Calu3 (cell line): ENCODE measurements at regions not wholly inside any gene's neighbourhood (a gene's known extent, or its start where the extent isn't known, plus 50 kb on each side); places are given as distances from the start of the nearest gene placed in this dataset.

Experiments used
- BruUV-seq: library from RNA; stranded (reverse); fragments of 400-500 nt; replicated peaks from 2 replicates; lab custom pipeline; 2021; lab: Mats Ljungman, UMichigan
- CTCF ChIA-PET: fragments of 300-600 bp; sonication (Branson Sonifier 250); formaldehyde crosslinking; loops from one replicate; lab custom pipeline; 2022; ENCODE audit warnings: antibody characterized with exemption; lab: Charles Lee
- DNase-seq: peaks from one replicate; pipeline ENCODE4 v3.0.0; 2022
- H3K27ac Mint-ChIP-seq: one replicate; pipeline ENCODE4 v1.8.0; 2022; ENCODE audit warnings: mixed read lengths; ENCODE audit not compliant: unreplicated experiment
- H3K27me3 Mint-ChIP-seq: one replicate; pipeline ENCODE4 v1.8.0; 2022; ENCODE audit warnings: mixed read lengths; ENCODE audit not compliant: unreplicated experiment
- H3K36me3 Mint-ChIP-seq: one replicate; pipeline ENCODE4 v1.8.0; 2022; ENCODE audit warnings: mild to moderate bottlenecking, moderate library complexity, mixed read lengths; ENCODE audit not compliant: insufficient read depth, unreplicated experiment
- H3K4me1 Mint-ChIP-seq: one replicate; pipeline ENCODE4 v1.8.0; 2022; ENCODE audit warnings: mild to moderate bottlenecking, low read depth, mixed read lengths; ENCODE audit not compliant: unreplicated experiment
- H3K4me3 Mint-ChIP-seq: one replicate; pipeline ENCODE4 v1.8.0; 2022; ENCODE audit warnings: mild to moderate bottlenecking, low read depth, moderate library complexity, mixed read lengths; ENCODE audit not compliant: unreplicated experiment
- H3K9me3 Mint-ChIP-seq: one replicate; pipeline ENCODE4 v1.8.0; 2022; ENCODE audit warnings: low read depth, mixed read lengths; ENCODE audit not compliant: unreplicated experiment
- intact Hi-C: fragments of 100-400 bp; cut with micrococcal nuclease; formaldehyde crosslinking; loops from one replicate; pipeline ENCODE4 v1.10.0; 2022; ENCODE audit not compliant: unreplicated experiment
- TF ChIP-seq, protein P1 (sequence below): fragments of 200-600 bp; IDR thresholded peaks from one replicate; pipeline ENCODE4 v1.8.0; 2022; ENCODE audit warnings: antibody characterized with exemption; ENCODE audit not compliant: unreplicated experiment

DNA sequence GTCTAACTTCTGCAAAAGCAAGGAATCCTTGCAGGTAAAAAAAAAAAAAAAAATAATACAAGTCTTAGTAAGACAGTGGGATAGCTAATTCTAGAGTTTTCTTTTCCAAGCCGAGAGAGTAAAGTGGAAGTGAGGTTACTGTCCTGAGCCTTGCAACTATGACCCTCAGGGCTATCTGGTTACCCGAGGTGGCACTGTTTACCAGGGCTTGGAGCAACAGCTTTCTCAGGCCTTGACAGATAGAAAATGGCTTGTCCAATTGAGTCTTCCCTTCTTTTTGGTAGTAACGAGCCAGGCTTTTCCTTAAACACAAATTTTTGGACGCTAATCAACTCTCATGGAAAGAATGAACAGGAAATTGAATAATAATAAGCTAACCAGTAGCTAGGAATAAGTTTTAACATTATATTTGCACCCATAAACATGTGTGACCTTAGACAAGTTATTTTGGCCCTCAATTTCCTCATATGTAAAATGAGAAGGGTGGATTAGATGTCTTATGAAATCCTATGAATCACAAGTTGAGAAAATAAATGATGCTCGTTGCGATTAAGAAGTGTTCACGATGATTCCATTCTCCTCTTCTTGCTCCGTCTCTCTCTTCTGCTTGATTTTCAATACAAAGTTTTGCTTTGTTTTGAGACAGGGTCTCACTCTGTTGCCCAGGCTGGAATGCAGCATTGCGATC is 236.9 kb upstream of the KBTBD8 start:
- Mint-ChIP-seq H3K36me3 (no peaks in the 10 kb centered on the region), H3K4me3 (no peak overlapping the region), H3K27ac (no peak overlapping the region), H3K9me3 (no peaks in the 10 kb centered on the region), H3K27me3 (no peaks in the 10 kb centered on the region), H3K4me1 (no peaks in the 10 kb centered on the region)
- TF ChIP-seq, protein P1, sequence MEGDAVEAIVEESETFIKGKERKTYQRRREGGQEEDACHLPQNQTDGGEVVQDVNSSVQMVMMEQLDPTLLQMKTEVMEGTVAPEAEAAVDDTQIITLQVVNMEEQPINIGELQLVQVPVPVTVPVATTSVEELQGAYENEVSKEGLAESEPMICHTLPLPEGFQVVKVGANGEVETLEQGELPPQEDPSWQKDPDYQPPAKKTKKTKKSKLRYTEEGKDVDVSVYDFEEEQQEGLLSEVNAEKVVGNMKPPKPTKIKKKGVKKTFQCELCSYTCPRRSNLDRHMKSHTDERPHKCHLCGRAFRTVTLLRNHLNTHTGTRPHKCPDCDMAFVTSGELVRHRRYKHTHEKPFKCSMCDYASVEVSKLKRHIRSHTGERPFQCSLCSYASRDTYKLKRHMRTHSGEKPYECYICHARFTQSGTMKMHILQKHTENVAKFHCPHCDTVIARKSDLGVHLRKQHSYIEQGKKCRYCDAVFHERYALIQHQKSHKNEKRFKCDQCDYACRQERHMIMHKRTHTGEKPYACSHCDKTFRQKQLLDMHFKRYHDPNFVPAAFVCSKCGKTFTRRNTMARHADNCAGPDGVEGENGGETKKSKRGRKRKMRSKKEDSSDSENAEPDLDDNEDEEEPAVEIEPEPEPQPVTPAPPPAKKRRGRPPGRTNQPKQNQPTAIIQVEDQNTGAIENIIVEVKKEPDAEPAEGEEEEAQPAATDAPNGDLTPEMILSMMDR: no peak
- BruUV-seq: no TSS peak
- CTCF ChIA-PET: no interaction called here
- no peak for DNase-seq
- intact Hi-C loops: no loop called here

DNA sequence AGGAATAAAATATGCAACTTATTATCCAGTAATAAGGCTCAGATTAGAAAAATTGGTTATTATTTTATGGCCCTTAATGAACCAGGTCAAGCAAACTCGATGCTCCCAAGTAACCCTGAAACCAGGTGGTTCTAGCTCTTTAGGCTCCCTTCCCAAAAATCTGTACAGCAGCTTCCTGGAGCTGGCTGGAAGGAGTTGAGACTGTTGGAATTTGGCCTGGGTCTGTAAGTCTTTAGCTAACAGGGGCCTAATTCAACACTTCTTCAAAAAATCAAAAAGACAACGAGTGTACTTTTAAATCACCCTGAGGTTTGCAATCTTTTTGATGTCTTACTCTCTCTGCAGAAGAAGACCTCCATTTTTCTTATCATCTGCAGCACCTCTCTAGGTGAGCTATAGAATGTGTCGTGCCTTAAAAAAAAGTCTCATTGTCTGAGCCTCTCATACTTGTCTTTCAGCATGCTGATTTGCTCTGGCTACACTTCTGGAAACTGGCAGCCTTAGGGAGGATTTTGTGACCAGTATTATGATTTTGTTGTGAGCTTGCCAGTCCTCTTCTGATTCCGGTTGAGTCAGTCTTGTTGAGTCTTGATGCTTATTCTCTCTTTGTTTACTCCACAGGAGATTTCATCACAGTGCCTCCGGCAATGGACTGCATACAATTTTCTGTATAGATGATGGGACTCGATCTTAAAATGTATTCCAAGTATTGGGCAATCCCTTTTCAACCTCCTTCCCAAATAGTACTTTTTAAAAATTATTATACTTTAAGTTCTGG is 235.0 kb upstream of the KBTBD8 start:
- Mint-ChIP-seq H3K9me3 (no peaks in the 10 kb centered on the region), H3K27ac (no peak overlapping the region), H3K4me3 (no peak overlapping the region), H3K36me3 (no peaks in the 10 kb centered on the region), H3K4me1 (no peaks in the 10 kb centered on the region), H3K27me3 (no peaks in the 10 kb centered on the region)
- TF ChIP-seq, protein P1: no peak
- intact Hi-C loops: no loop called here
- DNase-seq: no peak
- CTCF ChIA-PET: no interaction called here
- BruUV-seq: no TSS peak

DNA sequence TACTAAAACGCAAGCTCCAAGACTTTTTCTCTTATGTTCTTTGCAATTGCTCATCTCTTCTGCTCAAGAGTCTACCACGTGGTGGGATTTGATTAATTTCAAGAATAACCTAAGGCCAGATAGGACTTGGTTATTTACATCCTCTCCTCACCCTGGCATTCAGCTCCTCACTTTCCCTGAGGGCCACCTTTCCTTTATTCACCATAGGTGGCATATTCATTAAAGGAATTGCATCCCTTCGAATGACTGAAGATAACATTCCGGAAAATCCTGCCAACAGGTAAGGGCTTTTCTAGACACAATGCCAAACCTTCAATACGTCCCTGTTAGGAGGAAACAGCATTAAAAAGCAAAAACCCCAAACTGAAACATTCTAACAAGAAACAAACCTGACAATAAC is 220.0 kb upstream of the KBTBD8 start:
- Mint-ChIP-seq H3K27ac (no peak overlapping the region), H3K4me1 (no peaks in the 10 kb centered on the region), H3K9me3 (no peaks in the 10 kb centered on the region), H3K27me3 (peaks cover 39% of the 10 kb centered on the region), H3K36me3 (no peaks in the 10 kb centered on the region), H3K4me3 (no peak overlapping the region)
- BruUV-seq: no TSS peak
- CTCF ChIA-PET: no interaction called here
- DNase-seq: no peak
- TF ChIP-seq, protein P1: no peak
- intact Hi-C loops: no loop called here

DNA sequence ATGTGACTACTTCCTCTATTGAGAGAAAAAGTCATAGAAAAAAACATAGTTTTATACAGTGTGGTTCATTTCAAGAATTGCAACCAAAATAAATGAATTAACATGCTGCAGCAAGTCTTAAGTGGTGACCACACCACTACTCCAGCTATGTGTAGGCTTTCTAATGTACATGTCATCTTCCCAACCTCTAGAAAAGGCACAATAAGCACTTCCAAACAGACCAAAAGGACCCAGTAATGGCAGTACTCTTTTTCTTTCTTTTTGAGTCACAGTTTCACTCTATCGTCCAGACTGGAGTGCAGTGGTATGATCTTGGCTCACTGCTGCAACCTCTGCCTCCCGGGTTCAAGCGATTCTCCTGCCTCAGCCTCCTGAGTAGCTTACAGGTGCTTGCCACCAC is 219.3 kb upstream of the KBTBD8 start:
- H3K4me3 Mint-ChIP-seq: no peak overlapping the region
- no peaks in the 10 kb centered on the region for H3K9me3 Mint-ChIP-seq
- no peak for DNase-seq
- no peaks in the 10 kb centered on the region for H3K4me1 Mint-ChIP-seq
- intact Hi-C loops: no loop called here
- no TSS peak for BruUV-seq
- CTCF ChIA-PET: no interaction called here
- TF ChIP-seq, protein P1: no peak
- H3K36me3 Mint-ChIP-seq: no peaks in the 10 kb centered on the region
- H3K27ac Mint-ChIP-seq: no peak overlapping the region
- peaks cover 39% of the 10 kb centered on the region for H3K27me3 Mint-ChIP-seq
